ENCODE measurements at regions not wholly inside any gene's neighbourhood (a gene's known extent, or its start where the extent isn't known, plus 50 kb on each side); places are given as distances from the start of the nearest gene placed in this dataset.

GRCh38 chr15:47300596-47300995 is 416.7 kb upstream of the SEMA6D start:
- H3K27ac ChIP-seq (ENCODE audit: low read length), result no peak overlapping the region
- no peaks in the 10 kb centered on the region for H3K27me3 ChIP-seq (ENCODE audit: control insufficient read depth, insufficient read depth, low read length)
- H3K4me1 ChIP-seq (ENCODE audit: control insufficient read depth, insufficient read depth, low read length), result peaks cover 11% of the 10 kb centered on the region
- no peak for DNase-seq
- no peaks in the 10 kb centered on the region for H3K36me3 ChIP-seq (ENCODE audit: control insufficient read depth, insufficient read depth, low read length)
- no peak overlapping the region for H3K4me3 ChIP-seq (ENCODE audit: low read length)
- no peaks in the 10 kb centered on the region for H3K9me3 ChIP-seq (replicated peaks; ENCODE audit: control insufficient read depth, low read depth, low read length)

- no peak overlapping the region for H3K4me3 ChIP-seq (ENCODE audit: low read length)
- H3K27me3 ChIP-seq (ENCODE audit: control insufficient read depth, insufficient read depth, low read length), result no peaks in the 10 kb centered on the region
- H3K27ac ChIP-seq (ENCODE audit: low read length), result peak overlapping the region; percentile 38
- peak; percentile 77 for DNase-seq
- WGBS (ENCODE audit: insufficient coverage), result no CpG with 5 or more reads among the region's 3 CpGs
- no peaks in the 10 kb centered on the region for H3K36me3 ChIP-seq (ENCODE audit: control insufficient read depth, insufficient read depth, low read length)
- peaks cover 11% of the 10 kb centered on the region for H3K4me1 ChIP-seq (ENCODE audit: control insufficient read depth, insufficient read depth, low read length)
- no peaks in the 10 kb centered on the region for H3K9me3 ChIP-seq (replicated peaks; ENCODE audit: control insufficient read depth, low read depth, low read length)
These were observed 415.8 kb upstream of the SEMA6D start for GRCh38 chr15:47301481-47301880.

- Histone ChIP-seq H3K4me1 (ENCODE audit: control insufficient read depth, insufficient read depth, low read length) (peaks cover 11% of the 10 kb centered on the region), H3K27me3 (ENCODE audit: control insufficient read depth, insufficient read depth, low read length) (no peaks in the 10 kb centered on the region), H3K9me3 (replicated peaks; ENCODE audit: control insufficient read depth, low read depth, low read length) (no peaks in the 10 kb centered on the region), H3K4me3 (ENCODE audit: low read length) (no peak overlapping the region), H3K27ac (ENCODE audit: low read length) (no peak overlapping the region), H3K36me3 (ENCODE audit: control insufficient read depth, insufficient read depth, low read length) (no peaks in the 10 kb centered on the region)
- no peak for DNase-seq
These were observed 412.6 kb upstream of the SEMA6D start for GRCh38 chr15:47304656-47305055.

- H3K27me3 ChIP-seq (ENCODE audit: control insufficient read depth, insufficient read depth, low read length), result no peaks in the 10 kb centered on the region
- no peaks in the 10 kb centered on the region for H3K4me1 ChIP-seq (ENCODE audit: control insufficient read depth, insufficient read depth, low read length)
- no peaks in the 10 kb centered on the region for H3K36me3 ChIP-seq (ENCODE audit: control insufficient read depth, insufficient read depth, low read length)
- WGBS (ENCODE audit: insufficient coverage), result 100% methylated on average over 1 of the region's 3 CpGs
- no peak overlapping the region for H3K27ac ChIP-seq (ENCODE audit: low read length)
- no peak overlapping the region for H3K4me3 ChIP-seq (ENCODE audit: low read length)
- no peak for DNase-seq
- H3K9me3 ChIP-seq (replicated peaks; ENCODE audit: control insufficient read depth, low read depth, low read length), result no peaks in the 10 kb centered on the region
These were observed 405.1 kb upstream of the SEMA6D start for GRCh38 chr15:47312161-47312560.

- no peaks in the 10 kb centered on the region for H3K27me3 ChIP-seq (ENCODE audit: control insufficient read depth, insufficient read depth, low read length)
- WGBS (ENCODE audit: insufficient coverage), result 56% methylated on average over 3 of the region's 5 CpGs
- no peaks in the 10 kb centered on the region for H3K9me3 ChIP-seq (replicated peaks; ENCODE audit: control insufficient read depth, low read depth, low read length)
- H3K36me3 ChIP-seq (ENCODE audit: control insufficient read depth, insufficient read depth, low read length), result no peaks in the 10 kb centered on the region
- H3K4me3 ChIP-seq (ENCODE audit: low read length), result no peak overlapping the region
- H3K27ac ChIP-seq (ENCODE audit: low read length), result no peak overlapping the region
- H3K4me1 ChIP-seq (ENCODE audit: control insufficient read depth, insufficient read depth, low read length), result no peaks in the 10 kb centered on the region
- peak; percentile 44 for DNase-seq
These were observed 390.6 kb upstream of the SEMA6D start for GRCh38 chr15:47326410-47327333.

- H3K27me3 ChIP-seq (ENCODE audit: control insufficient read depth, insufficient read depth, low read length), result no peaks in the 10 kb centered on the region
- no peak overlapping the region for H3K4me3 ChIP-seq (ENCODE audit: low read length)
- no peak overlapping the region for H3K27ac ChIP-seq (ENCODE audit: low read length)
- H3K9me3 ChIP-seq (replicated peaks; ENCODE audit: control insufficient read depth, low read depth, low read length), result no peaks in the 10 kb centered on the region
- peak; percentile 56 for DNase-seq
- WGBS (ENCODE audit: insufficient coverage), result 50% methylated on average over 1 of the region's 6 CpGs
- H3K4me1 ChIP-seq (ENCODE audit: control insufficient read depth, insufficient read depth, low read length), result no peaks in the 10 kb centered on the region
- no peaks in the 10 kb centered on the region for H3K36me3 ChIP-seq (ENCODE audit: control insufficient read depth, insufficient read depth, low read length)
These were observed 385.4 kb upstream of the SEMA6D start for GRCh38 chr15:47331829-47332393.

- DNase-seq, result no peak
- no peaks in the 10 kb centered on the region for H3K27me3 ChIP-seq (ENCODE audit: control insufficient read depth, insufficient read depth, low read length)
- H3K27ac ChIP-seq (ENCODE audit: low read length), result no peak overlapping the region
- H3K4me1 ChIP-seq (ENCODE audit: control insufficient read depth, insufficient read depth, low read length), result no peaks in the 10 kb centered on the region
- 63% methylated on average over 1 of the region's 2 CpGs for WGBS (ENCODE audit: insufficient coverage)
- no peaks in the 10 kb centered on the region for H3K9me3 ChIP-seq (replicated peaks; ENCODE audit: control insufficient read depth, low read depth, low read length)
- H3K4me3 ChIP-seq (ENCODE audit: low read length), result no peak overlapping the region
- no peaks in the 10 kb centered on the region for H3K36me3 ChIP-seq (ENCODE audit: control insufficient read depth, insufficient read depth, low read length)
These were observed 384.8 kb upstream of the SEMA6D start for GRCh38 chr15:47332481-47332880.

- DNase-seq, result no peak
- WGBS (ENCODE audit: insufficient coverage), result no CpG with 5 or more reads among the region's 5 CpGs
- no peaks in the 10 kb centered on the region for H3K27me3 ChIP-seq (ENCODE audit: control insufficient read depth, insufficient read depth, low read length)
- H3K4me1 ChIP-seq (ENCODE audit: control insufficient read depth, insufficient read depth, low read length), result no peaks in the 10 kb centered on the region
- no peaks in the 10 kb centered on the region for H3K9me3 ChIP-seq (replicated peaks; ENCODE audit: control insufficient read depth, low read depth, low read length)
- H3K27ac ChIP-seq (ENCODE audit: low read length), result no peak overlapping the region
- no peaks in the 10 kb centered on the region for H3K36me3 ChIP-seq (ENCODE audit: control insufficient read depth, insufficient read depth, low read length)
- H3K4me3 ChIP-seq (ENCODE audit: low read length), result no peak overlapping the region
These were observed 383.6 kb upstream of the SEMA6D start for GRCh38 chr15:47333734-47334133.

GRCh38 chr15:47334805-47335535 is 382.3 kb upstream of the SEMA6D start:
- no peaks in the 10 kb centered on the region for H3K27me3 ChIP-seq (ENCODE audit: control insufficient read depth, insufficient read depth, low read length)
- H3K9me3 ChIP-seq (replicated peaks; ENCODE audit: control insufficient read depth, low read depth, low read length), result no peaks in the 10 kb centered on the region
- WGBS (ENCODE audit: insufficient coverage), result 29% methylated on average over 1 of the region's 3 CpGs
- H3K27ac ChIP-seq (ENCODE audit: low read length), result no peak overlapping the region
- H3K4me1 ChIP-seq (ENCODE audit: control insufficient read depth, insufficient read depth, low read length), result no peaks in the 10 kb centered on the region
- no peak overlapping the region for H3K4me3 ChIP-seq (ENCODE audit: low read length)
- H3K36me3 ChIP-seq (ENCODE audit: control insufficient read depth, insufficient read depth, low read length), result no peaks in the 10 kb centered on the region
- DNase-seq, result peak; percentile 65

- Histone ChIP-seq H3K4me3 (ENCODE audit: low read length) (no peak overlapping the region), H3K4me1 (ENCODE audit: control insufficient read depth, insufficient read depth, low read length) (no peaks in the 10 kb centered on the region), H3K36me3 (ENCODE audit: control insufficient read depth, insufficient read depth, low read length) (no peaks in the 10 kb centered on the region), H3K9me3 (replicated peaks; ENCODE audit: control insufficient read depth, low read depth, low read length) (no peaks in the 10 kb centered on the region), H3K27ac (ENCODE audit: low read length) (no peak overlapping the region), H3K27me3 (ENCODE audit: control insufficient read depth, insufficient read depth, low read length) (no peaks in the 10 kb centered on the region)
- WGBS (ENCODE audit: insufficient coverage), result 96% methylated on average over 2 of the region's 2 CpGs
- DNase-seq, result no peak
These were observed 380.2 kb upstream of the SEMA6D start for GRCh38 chr15:47337106-47337505.

Data from muscle of leg (tissue), 3 donors.